HCT116 (cell line): ENCODE measurements at regions not wholly inside any gene's neighbourhood (a gene's known extent, or its start where the extent isn't known, plus 50 kb on each side); places are given as distances from the start of the nearest gene placed in this dataset.

ENCODE experiments used
- ATAC-seq: fragments of 200-7000 bp; cut with Tn5 transposase; 2 replicates; pipeline ENCODE4 v1.9.1; 2020; ENCODE audit warnings: mild to moderate bottlenecking, moderate library complexity
- BruUV-seq: library from RNA; stranded (reverse); fragments of 400-500 nt; replicated peaks from 2 replicates; lab custom pipeline; 2021; lab: Mats Ljungman, UMichigan
- CTCF ChIA-PET: fragments of 300-600 bp; sonication (Branson Sonifier 250); formaldehyde crosslinking; loops from one replicate; lab custom pipeline; 2021; ENCODE audit warnings: antibody characterized with exemption; lab: Charles Lee
- POLR2A ChIA-PET: fragments of 300-600, 350-600 bp; sonication (Branson Sonifier 250); formaldehyde crosslinking; loops from one replicate; lab custom pipeline; 2021; ENCODE audit warnings: antibody characterized with exemption; lab: Charles Lee
- RAD21 ChIA-PET, 2 experiments: fragments of 300-600 bp; sonication (Branson Sonifier 250); formaldehyde crosslinking; loops; one replicate each; lab custom pipeline; 2023; ENCODE audit warnings: low total read pairs in 2 of 2; ENCODE audit not compliant: uncharacterized antibody in 2 of 2, unreplicated experiment in 2 of 2, low non-redundant PET in 1 of 2; lab: Charles Lee
- DNase-seq: peaks from one replicate; pipeline ENCODE4 v3.0.0-alpha.2; 2010; ENCODE audit warnings: low read depth, low spot score
- H2AFZ ChIP-seq: fragments of 200-600 bp; shearing (Covaris generic), sonication (generic); 2 replicates; pipeline ENCODE4 v1.6.1; 2017; ENCODE audit warnings: low read depth, mixed run types, mixed read lengths, antibody characterized with exemption, low read length; ENCODE audit not compliant: poor library complexity, severe bottlenecking
- H3K27ac ChIP-seq: 2 replicates; pipeline ENCODE4 v1.5.1; 2012; ENCODE audit warnings: low read depth, low read length
- H3K27me3 ChIP-seq: fragments of 200-600 bp; sonication (generic); 2 replicates; pipeline ENCODE4 v1.6.1; 2016; ENCODE audit warnings: mixed run types, low read length, mixed read lengths; ENCODE audit not compliant: insufficient read depth
- H3K36me3 ChIP-seq, 2 experiments: fragments of 200-500 bp in 1 of 2; fragments of 200-600 bp in 1 of 2; sonication (Bioruptor generic) in 1 of 2; sonication (generic) in 1 of 2; 2 replicates each; pipeline versions ENCODE4 v1.5.1 to v1.6.1; 2014 to 2016; ENCODE audit warnings: low read length in 2 of 2, inconsistent platforms in 1 of 2, mixed read lengths in 1 of 2, mixed run types in 1 of 2; ENCODE audit not compliant: insufficient read depth in 2 of 2, control insufficient read depth in 1 of 2
- H3K4me1 ChIP-seq, 2 experiments: fragments of 200-600 bp in 1 of 2; sonication (generic) in 1 of 2; 2 replicates each; pipeline versions ENCODE4 v1.5.1 to v1.6.1; 2012 to 2017; ENCODE audit warnings: low read length in 2 of 2, inconsistent platforms in 1 of 2, mild to moderate bottlenecking in 1 of 2, mixed read lengths in 1 of 2, mixed run types in 1 of 2, moderate library complexity in 1 of 2; ENCODE audit not compliant: insufficient read depth in 2 of 2, control insufficient read depth in 1 of 2
- H3K4me2 ChIP-seq: fragments of 200-600 bp; sonication (generic); 2 replicates; pipeline ENCODE4 v1.6.1; 2017; ENCODE audit warnings: mixed run types, low read length, mixed read lengths
- H3K4me3 ChIP-seq, 2 experiments: fragments of 200-600 bp in 1 of 2; sonication (generic) in 1 of 2; replicated peaks in 1 of 2; 2 replicates each; pipeline ENCODE4 v1.5.1; 2011 to 2016; ENCODE audit warnings: low read length in 2 of 2, control low read depth in 1 of 2, low read depth in 1 of 2, mild to moderate bottlenecking in 1 of 2, mixed read lengths in 1 of 2, mixed run types in 1 of 2
- H3K79me2 ChIP-seq: fragments of 200-600 bp; sonication (generic); 2 replicates; pipeline ENCODE4 v1.6.1; 2017; ENCODE audit warnings: mild to moderate bottlenecking, mixed run types, low read length, moderate library complexity, mixed read lengths; ENCODE audit not compliant: insufficient read depth
- H3K9ac ChIP-seq: fragments of 200-600 bp; sonication (generic); 2 replicates; pipeline ENCODE4 v1.6.1; 2016; ENCODE audit warnings: low read length, mixed read lengths
- H3K9me2 ChIP-seq: fragments of 200-600 bp; sonication (generic), shearing (Covaris generic); 2 replicates; pipeline ENCODE4 v1.6.1; 2017; ENCODE audit warnings: mixed run types, mild to moderate bottlenecking, moderate library complexity; ENCODE audit not compliant: insufficient read depth
- H3K9me3 ChIP-seq, 2 experiments: fragments of 200-500 bp in 1 of 2; fragments of 200-600 bp in 1 of 2; sonication (Bioruptor generic) in 1 of 2; sonication (generic) in 1 of 2; 2 replicates each; pipeline ENCODE4 v1.6.1; 2014 to 2017; ENCODE audit warnings: low read length in 2 of 2, mixed read lengths in 2 of 2, inconsistent platforms in 1 of 2, low read depth in 1 of 2, mild to moderate bottlenecking in 1 of 2, mixed run types in 1 of 2, moderate library complexity in 1 of 2; ENCODE audit not compliant: control insufficient read depth in 1 of 2, insufficient read depth in 1 of 2
- H4K20me1 ChIP-seq: fragments of 200-600 bp; sonication (generic), shearing (Covaris generic); 2 replicates; pipeline ENCODE4 v1.6.1; 2017; ENCODE audit warnings: mixed run types, mild to moderate bottlenecking, moderate library complexity; ENCODE audit not compliant: insufficient read depth
- ATF3 ChIP-seq: IDR thresholded peaks from 2 replicates; pipeline ENCODE4 v1.6.1; 2012
- CBX3 ChIP-seq: IDR thresholded peaks from 2 replicates; pipeline ENCODE4 v1.6.1; 2012; ENCODE audit warnings: low read depth
- CEBPB ChIP-seq: IDR thresholded peaks from 2 replicates; pipeline ENCODE4 v1.6.1; 2012; ENCODE audit warnings: low read depth
- EGR1 ChIP-seq: IDR thresholded peaks from 2 replicates; pipeline ENCODE4 v1.6.1; 2012; ENCODE audit warnings: low read depth
- FOSL1 ChIP-seq: IDR thresholded peaks from 2 replicates; pipeline ENCODE4 v1.6.1; 2012; ENCODE audit warnings: low read depth
- POLR2A ChIP-seq: IDR thresholded peaks from 2 replicates; pipeline ENCODE4 v1.7.0; 2011; ENCODE audit warnings: borderline replicate concordance; ENCODE audit not compliant: insufficient read depth, insufficient read length; ENCODE audit errors: extremely low read depth
- POLR2AphosphoS5 ChIP-seq: IDR thresholded peaks from 2 replicates; pipeline ENCODE4 v1.6.1; 2011; ENCODE audit warnings: mild to moderate bottlenecking, low read depth, low read length, moderate library complexity
- REST ChIP-seq: IDR thresholded peaks from 2 replicates; pipeline ENCODE4 v1.6.1; 2012; ENCODE audit warnings: low read depth
- SIN3A ChIP-seq: IDR thresholded peaks from 2 replicates; pipeline ENCODE4 v1.6.1; 2012; ENCODE audit warnings: low read depth
- SRF ChIP-seq: IDR thresholded peaks from 2 replicates; pipeline ENCODE4 v1.6.1; 2012; ENCODE audit warnings: low read depth
- TCF7L2 ChIP-seq: IDR thresholded peaks from 2 replicates; pipeline ENCODE4 v1.7.0; 2011; ENCODE audit warnings: borderline replicate concordance, inconsistent platforms; ENCODE audit not compliant: insufficient read depth, insufficient read length; ENCODE audit errors: extremely low read depth
- YY1 ChIP-seq: IDR thresholded peaks from 2 replicates; pipeline ENCODE4 v1.6.1; 2011; ENCODE audit warnings: low read length, low read depth, moderate library complexity, mild to moderate bottlenecking; ENCODE audit not compliant: insufficient replicate concordance; ENCODE audit errors: extremely low read depth
- ZFX ChIP-seq: fragments of 450-650 bp; IDR thresholded peaks from 2 replicates; pipeline ENCODE4 v1.6.1; 2017
- ZNF274 ChIP-seq: fragments of 200-500 bp; sonication (Bioruptor generic); IDR thresholded peaks from 2 replicates; pipeline ENCODE4 v1.6.1; 2014; ENCODE audit warnings: mild to moderate bottlenecking, low read depth, low read length, inconsistent platforms
- intact Hi-C: fragments of 100-400 bp; cut with micrococcal nuclease; formaldehyde crosslinking; loops from 2 replicates; pipeline ENCODE4 v1.10.0; 2022

- Histone ChIP-seq H4K20me1 (no peaks in the 10 kb centered on the region), H3K9me3 (peaks cover 0 to 7% of the 10 kb centered on the region in 2 experiments; a peak in 2 of 4 replicates), H3K4me2 (no peak overlapping the region), H3K27me3 (no peaks in the 10 kb centered on the region), H2AFZ (no peak overlapping the region), H3K9ac (no peak overlapping the region), H3K36me3 (no peaks in the 10 kb centered on the region), H3K79me2 (no peaks in the 10 kb centered on the region), H3K4me1 (no peaks in the 10 kb centered on the region), H3K9me2 (no peaks in the 10 kb centered on the region), H3K4me3 (no peak overlapping the region), H3K27ac (no peak overlapping the region)
- no peak for DNase-seq
- ATAC-seq, result no peak
- ChIA-PET POLR2A (no interaction called here), CTCF (no interaction called here), RAD21 (no interaction called here)
- intact Hi-C loops, result no loop called here
- TF ChIP-seq POLR2AphosphoS5 (no peak), REST (no peak), ZFX (no peak), SIN3A (no peak), ATF3 (no peak)
- no TSS peak for BruUV-seq
Observed at GRCh38 chr4:66225539-66225938, 555.2 kb upstream of the EPHA5 start.

- Histone ChIP-seq H4K20me1 (no peaks in the 10 kb centered on the region), H3K9me3 (no peaks in the 10 kb centered on the region; a peak in 2 of 4 replicates), H3K9me2 (no peaks in the 10 kb centered on the region), H3K36me3 (no peaks in the 10 kb centered on the region), H2AFZ (no peak overlapping the region), H3K79me2 (no peaks in the 10 kb centered on the region), H3K9ac (no peak overlapping the region), H3K4me2 (no peak overlapping the region), H3K4me3 (no peak overlapping the region), H3K27me3 (no peaks in the 10 kb centered on the region), H3K4me1 (no peaks in the 10 kb centered on the region), H3K27ac (no peak overlapping the region)
- intact Hi-C loops, result no loop called here
- BruUV-seq, result no TSS peak
- DNase-seq (no peak), ATAC-seq (no peak)
- ChIA-PET CTCF (no interaction called here), POLR2A (no interaction called here), RAD21 (no interaction called here)
- no peak for TF ChIP-seq POLR2AphosphoS5
- TF ChIP-seq CBX3, result no peak
- TF ChIP-seq ZFX, result no peak
- TF ChIP-seq FOSL1, result no peak
- no peak for TF ChIP-seq YY1
- TF ChIP-seq SRF, result no peak
- TF ChIP-seq REST, result no peak
- TF ChIP-seq TCF7L2, result no peak
- no peak for TF ChIP-seq POLR2A
- no peak for TF ChIP-seq ZNF274
- TF ChIP-seq CEBPB, result no peak
- TF ChIP-seq EGR1, result no peak
Observed at GRCh38 chr4:66223068-66223703, 552.9 kb upstream of the EPHA5 start.
